NCI-H1436 treated with DMSO at 0.1 percent for 48 hours (cell line): ENCODE measurements at regions not wholly inside any gene's neighbourhood (a gene's known extent, or its start where the extent isn't known, plus 50 kb on each side); places are given as distances from the start of the nearest gene placed in this dataset.
"Not testable (repeated sequence)": the region's sequence is repeated elsewhere in the genome, so short reads cannot be mapped to it uniquely, and the experiment has no call there.

Source experiments
- DNase-seq: peaks from one replicate; lab custom pipeline; 2025; lab: John Stamatoyannopoulos, UW

DNA sequence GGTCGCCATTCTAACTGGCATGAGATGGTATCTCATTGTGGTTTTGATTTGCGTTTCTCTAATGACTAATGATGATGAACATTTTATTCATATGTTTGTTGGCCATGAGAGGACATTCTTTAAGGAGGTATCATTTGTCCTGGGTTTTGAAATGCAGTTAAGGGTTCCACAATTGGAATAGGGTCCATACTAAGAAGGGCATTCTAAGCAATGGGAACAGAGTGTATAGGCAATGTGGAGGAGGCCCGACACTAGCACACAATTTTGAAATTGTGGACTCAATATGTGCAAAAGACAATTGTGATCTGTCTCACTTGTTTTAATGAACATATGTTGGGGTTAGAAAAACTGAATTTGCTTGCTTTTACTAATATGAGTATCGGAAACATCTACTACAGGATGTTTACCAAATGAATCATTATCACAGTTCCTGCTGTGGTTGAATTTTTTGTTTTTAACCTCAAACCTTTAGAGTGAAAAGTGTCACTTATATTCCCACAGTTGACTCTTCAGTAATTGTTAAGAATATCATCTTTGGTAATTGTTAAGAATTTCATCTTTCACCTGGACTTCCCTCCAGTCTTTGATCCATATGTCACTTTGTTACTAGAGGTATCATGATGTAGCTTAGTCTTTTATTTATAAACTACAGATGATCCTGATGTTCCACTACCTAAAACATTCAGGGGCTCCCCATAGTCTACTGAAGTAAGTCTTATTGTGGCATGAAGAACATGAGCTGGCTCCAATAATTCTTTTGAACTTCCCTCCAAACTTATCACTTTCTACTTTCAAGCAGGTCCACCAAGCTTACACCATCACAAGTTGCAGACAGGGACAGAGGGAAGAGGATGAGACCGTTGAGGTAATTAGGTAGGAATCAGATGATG lies 109.7 kb upstream of the KLF12 start:
- no peak for DNase-seq

DNA sequence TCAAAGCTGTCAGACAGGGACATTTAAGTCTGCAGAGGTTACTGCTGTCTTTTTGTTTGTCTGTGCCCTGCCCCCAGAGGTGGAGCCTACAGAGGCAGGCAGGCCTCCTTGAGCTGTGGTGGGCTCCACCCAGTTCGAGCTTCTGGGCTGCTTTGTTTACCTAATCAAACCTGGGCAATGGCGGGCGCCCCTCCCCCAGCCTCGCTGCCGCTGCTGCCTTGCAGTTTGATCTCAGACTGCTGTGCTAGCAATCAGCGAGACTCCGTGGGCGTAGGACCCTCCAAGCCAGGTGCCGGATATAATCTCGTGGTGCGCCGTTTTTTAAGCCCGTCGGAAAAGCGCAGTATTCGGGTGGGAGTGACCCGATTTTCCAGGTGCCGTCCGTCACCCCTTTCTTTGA lies 107.1 kb upstream of the KLF12 start:
- not testable (repeated sequence) for DNase-seq

DNA sequence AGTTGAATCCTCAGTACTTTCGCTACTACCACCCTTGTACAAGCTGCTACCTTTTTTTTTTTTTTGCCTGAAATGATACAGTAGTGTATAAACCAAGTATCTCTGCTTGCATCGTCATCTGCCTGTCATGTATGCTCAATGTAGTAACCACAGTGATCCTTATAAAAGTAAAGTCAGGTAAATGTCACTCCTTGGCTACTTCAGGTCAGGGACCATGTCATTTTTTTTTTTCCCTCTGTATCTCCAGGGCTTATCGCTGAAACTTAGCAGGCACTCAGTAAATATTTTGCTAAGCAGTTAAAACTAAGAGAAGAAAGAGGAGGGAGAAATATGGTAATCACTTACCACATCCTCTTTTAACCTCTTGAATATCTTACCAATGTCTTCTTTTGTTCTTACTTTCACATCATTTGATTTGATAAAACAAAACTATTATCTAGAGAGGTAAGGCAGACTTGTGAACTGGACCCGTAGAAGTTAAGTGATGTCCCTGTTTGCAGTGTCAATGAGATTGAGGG lies 96.8 kb upstream of the KLF12 start:
- DNase-seq = no peak

DNA sequence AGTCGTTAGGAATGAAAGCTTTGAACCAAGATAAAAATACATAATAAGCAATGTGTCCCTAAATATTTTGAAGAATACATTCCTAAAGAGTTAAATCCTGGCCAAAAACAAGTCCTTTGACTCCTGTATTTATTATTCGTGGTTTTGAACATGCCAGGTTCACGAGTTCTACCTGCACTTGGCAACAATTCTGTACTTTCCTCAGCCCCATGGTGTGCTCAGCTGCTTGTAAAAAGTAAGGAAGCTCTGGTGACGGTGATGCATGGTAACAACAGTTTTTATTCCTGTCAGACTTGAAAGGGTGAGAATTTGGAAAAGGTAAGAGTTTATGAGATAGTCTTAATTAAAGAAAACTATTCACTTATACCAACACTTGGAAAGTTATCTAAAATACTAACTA lies 95.0 kb upstream of the KLF12 start:
- DNase-seq = no peak

GRCh38 chr13:74227476-74228158 lies 93.4 kb upstream of the KLF12 start:
- no peak for DNase-seq

DNA sequence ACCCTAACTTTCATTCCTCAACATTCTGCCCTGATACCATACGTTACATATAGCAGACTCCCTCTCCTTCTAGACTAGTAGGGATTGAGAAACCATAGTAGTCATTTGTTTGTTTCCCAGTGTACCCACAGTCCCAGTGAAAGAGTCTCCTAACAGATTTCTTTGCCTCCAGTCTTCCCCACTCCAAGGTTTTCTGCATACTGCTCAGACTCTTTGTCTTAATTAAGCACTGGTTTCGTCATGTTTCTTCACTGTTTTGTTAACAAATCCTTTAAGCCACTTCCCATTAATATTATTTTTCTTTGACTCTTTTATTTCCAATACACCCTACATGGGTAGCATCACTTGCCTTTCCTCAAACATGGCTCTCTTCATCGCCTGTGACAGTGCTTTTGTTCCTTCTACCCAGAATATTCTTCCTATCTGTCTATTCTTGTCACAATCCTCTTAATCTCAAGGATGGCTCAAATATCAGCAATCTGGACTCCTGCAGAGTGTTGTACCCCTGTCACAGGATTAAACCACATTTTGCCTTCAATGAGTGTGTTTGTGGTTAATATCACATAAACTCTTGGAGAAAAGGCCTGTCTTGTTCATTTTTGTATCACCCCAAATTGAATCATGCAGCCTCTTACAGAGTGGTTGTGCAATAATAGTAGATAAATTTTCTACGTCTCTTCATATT lies 92.7 kb upstream of the KLF12 start:
- no peak for DNase-seq

GRCh38 chr13:74221752-74222151 lies 87.5 kb upstream of the KLF12 start:
- DNase-seq = no peak

GRCh38 chr13:74219566-74219965 lies 85.4 kb upstream of the KLF12 start:
- no peak for DNase-seq

- DNase-seq = no peak
Measured at GRCh38 chr13:74218291-74218690, 84.1 kb upstream of the KLF12 start.

DNA sequence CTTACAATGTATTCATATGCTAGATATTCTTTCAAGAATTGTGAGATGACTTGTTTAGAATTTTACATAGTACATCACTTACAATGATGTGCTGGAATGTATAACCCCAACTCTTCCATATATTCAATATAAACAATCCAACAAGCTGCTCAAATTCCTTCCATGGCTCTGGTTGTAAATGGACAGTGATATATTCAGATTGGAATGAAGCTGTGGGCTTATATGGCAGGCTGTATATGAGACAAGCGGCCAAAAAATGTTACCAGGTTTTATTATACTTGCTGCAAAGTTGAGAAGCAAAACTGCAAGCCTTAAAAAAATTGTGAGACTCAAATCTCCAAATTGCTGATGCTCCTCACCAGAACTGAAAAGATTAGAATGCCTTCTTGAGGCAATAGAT lies 83.6 kb upstream of the KLF12 start:
- DNase-seq = no peak

DNA sequence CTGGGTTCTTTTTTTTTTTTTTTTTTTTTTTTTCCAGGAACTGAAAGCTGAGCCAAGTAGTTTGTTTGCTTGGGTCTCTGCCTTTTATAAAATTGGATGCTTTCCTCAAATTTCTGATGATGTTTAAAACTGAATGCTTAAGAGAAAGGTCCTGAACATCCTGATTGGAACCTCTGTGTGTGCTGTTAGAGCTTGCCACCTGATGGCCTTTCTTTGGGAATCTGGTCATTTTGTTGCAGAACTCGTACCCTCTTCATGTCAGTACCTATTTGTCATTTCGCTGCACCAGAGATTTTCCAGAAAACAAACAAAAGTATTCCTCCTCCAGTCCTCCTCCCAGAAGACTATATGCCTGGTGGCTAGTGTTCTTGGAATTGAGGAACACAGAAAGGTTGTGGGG lies 81.2 kb upstream of the KLF12 start:
- no peak for DNase-seq

DNA sequence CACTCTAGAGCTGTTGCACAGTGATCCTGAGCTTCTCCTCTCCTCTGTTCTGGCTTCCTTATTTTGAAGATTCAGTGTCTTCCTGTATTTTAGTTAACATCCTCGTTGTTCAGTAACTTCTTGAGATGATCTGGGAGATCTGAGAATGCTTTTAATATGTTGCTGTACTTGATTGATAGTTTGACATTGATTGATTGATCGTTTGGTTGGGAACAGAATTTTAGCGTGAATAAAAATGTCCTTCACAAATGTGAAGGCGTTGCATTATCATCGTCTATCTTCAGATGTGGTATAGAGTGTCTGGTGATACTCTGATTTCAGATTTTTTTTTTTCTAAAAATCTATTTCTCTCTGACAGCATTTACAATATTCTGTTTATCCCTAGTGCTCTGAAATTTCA lies 80.1 kb upstream of the KLF12 start:
- no peak for DNase-seq

GRCh38 chr13:74210693-74211393 lies 76.6 kb upstream of the KLF12 start:
- no peak for DNase-seq

DNA sequence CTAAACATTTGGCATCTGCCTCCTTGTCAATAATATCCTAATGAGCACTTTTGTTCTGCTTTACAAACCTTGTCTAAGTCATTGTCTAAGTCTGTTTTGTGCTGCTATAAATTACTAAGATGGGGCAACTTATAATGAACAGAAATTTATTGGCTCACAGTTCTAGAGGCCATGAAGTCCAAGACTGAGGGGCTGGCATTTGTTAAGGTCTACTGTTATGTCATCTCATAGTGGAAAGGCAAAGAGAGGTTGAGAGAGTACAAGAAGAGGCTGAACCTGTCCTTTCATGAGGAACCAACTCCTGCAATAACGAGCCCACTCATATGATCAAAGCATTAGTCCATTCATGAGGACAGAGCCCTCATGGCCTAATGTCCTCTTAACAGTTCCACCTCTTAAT lies 72.7 kb upstream of the KLF12 start:
- DNase-seq = no peak

- DNase-seq = no peak
Measured at GRCh38 chr13:74206061-74206561, 71.9 kb upstream of the KLF12 start.

GRCh38 chr13:74205313-74205690 lies 71.1 kb upstream of the KLF12 start:
- no peak for DNase-seq

DNA sequence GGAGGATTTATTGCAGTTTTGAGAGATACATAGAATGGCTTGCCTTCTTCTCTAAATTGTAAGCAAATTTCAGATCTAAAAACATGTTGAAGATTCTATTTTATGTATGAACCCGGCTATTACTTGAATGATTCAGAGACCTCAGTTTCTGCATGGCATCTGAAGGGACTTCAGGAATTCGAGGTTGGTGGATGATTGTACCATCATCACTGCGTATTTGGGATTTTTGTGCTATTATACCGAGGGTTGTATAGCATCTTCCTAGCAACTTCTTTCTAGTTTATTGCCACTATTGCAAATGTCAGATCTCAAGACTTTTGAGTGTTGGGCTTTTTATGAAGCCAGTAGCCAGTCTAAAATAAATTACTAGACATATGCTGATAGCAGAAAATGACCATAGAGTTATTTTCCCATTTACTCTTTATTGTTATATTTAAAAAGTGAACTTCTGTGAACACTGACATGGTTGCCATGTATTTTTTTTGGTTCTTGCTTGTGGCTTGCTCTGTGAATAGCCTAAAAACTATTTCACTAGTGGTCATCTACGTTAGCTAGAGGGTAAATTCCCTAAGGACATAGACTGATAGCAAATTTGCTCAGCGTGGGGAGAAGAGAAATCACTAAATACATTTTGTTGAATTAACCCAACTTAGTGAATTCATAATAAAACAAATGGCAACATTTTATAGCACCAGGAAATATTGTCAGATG lies 70.6 kb upstream of the KLF12 start:
- no peak for DNase-seq

- DNase-seq = no peak
Measured at GRCh38 chr13:74203576-74203975, 69.4 kb upstream of the KLF12 start.

GRCh38 chr13:74202129-74202813 lies 68.1 kb upstream of the KLF12 start:
- DNase-seq = no peak

- DNase-seq = no peak
Measured at GRCh38 chr13:74201530-74201929, 67.3 kb upstream of the KLF12 start.

DNA sequence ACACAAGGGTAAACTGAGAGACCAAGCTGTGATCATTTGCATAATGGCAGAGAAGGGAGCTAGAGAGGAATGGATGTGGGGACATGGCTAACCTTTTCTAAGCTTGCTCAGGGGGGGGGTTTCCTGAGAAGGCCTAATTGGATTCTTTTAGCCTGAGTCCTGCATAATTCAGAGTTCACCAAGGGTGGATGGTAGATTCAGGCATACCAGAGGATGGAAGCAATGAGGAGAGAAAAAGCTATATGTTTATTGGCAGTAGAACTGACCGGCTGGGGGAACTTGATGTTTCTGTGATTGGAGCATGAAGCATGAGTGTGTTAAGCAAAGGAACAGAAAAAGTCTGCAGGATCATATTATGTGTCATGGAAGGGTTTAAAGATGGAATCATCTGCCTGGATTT lies 65.9 kb upstream of the KLF12 start:
- DNase-seq = no peak
